HG03520 (cell line): ENCODE measurements at regions not wholly inside any gene's neighbourhood (a gene's known extent, or its start where the extent isn't known, plus 50 kb on each side); places are given as distances from the start of the nearest gene placed in this dataset.
"Not testable (repeated sequence)": the region's sequence is repeated elsewhere in the genome, so short reads cannot be mapped to it uniquely, and the experiment has no call there.

Source experiments
- ATAC-seq: cut with Tn5 transposase; IDR thresholded peaks from one replicate; pipeline ENCODE4 v1.9.1; 2021; ENCODE audit warnings: mild to moderate bottlenecking, moderate library complexity; ENCODE audit not compliant: unreplicated experiment

DNA sequence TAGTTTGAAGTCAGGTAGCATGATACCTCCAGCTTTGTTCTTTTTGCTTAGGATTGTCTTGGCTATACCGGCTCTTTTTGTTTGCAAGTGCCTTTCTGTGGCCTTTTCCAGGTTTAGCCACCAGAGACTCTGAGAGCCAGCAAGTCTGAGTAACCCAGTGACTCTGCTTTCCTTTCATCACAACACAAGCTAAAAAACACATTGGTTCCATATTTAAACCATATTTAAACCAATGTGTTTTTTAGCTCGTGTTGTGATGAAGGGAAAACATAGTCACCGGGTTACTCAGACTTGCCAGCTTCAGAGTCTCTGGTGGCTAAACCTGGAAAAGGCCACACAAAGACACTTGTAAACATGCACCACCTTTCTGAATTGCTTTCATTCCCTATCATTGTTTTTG, 493.3 kb downstream of the NTRK2 start:
- ATAC-seq = no peak

DNA sequence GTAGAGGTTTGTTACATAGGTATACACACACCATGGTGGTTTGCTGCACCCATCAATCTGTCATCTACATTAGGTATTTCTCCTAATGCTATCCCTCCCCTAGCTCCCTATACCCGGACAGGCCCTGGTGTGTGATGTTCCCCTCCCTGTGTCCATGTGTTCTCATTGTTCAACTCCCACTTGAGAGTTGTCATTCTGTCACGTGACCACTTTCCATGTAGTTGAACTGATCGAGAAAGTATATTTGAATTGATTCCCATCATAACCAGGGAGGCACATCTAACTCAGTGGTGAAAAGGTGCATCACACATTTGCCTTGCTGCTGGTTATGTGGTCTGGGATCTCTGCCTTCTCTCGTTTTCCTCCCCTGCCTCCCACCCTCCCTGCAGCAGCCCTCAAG, 491.4 kb downstream of the NTRK2 start:
- ATAC-seq = not testable (repeated sequence)

DNA sequence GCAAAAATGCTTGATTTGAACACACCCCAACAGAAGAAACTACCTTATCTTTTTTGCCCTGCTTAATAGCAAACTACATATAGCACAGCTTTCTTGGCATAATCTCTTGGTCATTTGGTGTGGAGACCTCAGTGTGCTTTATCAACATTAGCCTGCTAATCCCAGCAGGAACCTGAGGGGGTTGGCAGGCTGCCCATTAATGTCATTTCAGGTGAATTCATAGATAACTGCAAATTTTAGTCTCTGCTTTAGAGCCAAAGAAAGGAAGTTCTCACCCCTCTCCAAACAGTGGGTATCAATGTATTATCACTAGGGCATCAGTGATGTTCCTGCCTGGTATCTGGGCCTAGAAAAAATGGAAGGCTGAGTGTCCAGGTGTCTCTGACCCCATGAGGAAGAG, 489.0 kb downstream of the NTRK2 start:
- no peak for ATAC-seq

DNA sequence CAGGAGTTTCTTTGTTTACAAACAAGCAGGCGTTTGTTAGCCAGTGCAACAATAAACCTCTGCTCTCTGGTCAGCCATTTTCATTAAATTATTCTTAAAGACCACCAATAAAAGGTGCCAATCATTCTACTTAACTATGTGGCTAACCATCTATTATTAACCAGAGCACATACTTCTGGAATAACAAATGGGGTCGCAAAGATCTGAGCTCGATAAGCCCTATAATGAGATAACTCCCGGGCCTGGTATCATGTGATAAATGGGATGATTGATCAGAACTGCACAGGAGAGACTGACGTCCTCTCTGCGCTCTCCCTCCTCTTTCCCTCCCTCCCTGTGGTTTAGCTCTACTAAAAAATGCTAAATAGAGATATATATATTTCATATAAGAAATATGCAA, 488.2 kb downstream of the NTRK2 start:
- no peak for ATAC-seq

DNA sequence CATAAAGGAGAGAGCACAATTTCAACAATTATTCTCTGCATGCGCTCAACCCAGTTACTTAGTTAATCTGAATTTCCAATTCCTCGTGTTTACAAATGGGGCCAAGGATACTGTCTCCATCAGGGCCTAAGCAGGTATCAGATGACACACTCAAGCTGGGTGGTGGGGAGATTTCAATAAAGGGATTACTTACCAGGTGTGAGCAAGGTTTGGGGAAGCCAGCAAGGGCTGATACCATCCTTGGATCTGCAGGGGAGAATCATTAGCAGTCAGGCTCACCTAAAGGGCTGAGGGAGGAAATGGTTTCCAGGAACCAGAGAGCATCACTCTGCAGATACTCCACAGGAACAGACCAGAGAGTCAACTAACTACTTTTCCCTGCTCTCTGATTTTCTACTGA, 487.1 kb downstream of the NTRK2 start:
- no peak for ATAC-seq

DNA sequence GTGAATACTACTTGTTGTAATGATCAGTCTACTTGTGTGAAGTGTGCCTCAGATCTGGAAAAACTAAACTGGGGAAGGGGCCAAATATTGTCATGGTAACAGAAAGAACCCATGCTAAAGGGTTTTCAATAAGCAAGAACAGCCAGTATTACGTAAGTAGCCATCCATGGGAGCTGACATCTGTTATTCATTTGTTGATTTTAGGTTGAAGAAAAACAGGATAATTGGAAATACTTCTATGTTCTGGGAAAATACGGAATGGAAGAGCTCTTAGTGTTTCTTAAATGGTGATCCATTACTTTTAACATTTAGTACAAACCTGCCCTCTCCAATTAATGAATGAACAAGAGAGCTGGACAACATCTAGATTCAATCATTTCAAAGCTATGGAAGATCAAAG, 485.8 kb downstream of the NTRK2 start:
- no peak for ATAC-seq

DNA sequence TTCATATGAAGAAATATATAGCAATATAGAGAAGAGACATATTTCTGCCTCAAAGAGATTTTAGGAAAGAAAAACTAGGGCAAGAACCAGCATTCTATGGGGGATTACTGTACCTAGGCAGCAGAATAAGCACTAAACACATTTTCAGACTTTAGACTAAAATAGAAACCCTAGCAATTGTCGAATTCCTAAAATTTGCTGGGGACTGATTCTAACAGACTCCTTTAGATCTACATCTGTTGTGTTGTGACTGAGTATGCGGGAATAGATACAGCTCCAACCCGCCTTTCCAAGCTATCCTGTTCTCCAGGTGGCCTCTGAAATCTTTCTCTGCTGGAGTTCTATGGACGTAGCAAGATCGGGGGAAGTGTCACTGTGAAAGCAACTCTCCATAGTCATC, 482.2 kb downstream of the NTRK2 start:
- no peak for ATAC-seq

DNA sequence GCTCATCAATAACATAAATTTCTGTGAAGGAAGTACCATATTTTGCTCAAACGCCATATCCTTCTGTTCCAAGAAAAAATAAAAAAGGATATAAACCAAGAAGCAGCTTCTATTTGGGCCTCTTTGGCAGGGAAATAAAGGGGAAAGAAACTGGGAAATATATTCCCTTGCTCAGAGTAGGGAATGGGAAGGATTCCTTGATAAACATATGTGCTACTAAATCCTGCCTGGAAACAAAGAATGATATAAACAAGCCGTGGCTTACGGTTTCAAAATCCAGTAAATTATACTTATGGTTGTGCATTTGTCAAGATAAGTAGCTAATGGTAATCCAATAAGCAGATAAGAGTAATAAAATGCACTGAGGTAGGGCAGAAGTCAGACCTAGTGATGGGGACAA, 481.6 kb downstream of the NTRK2 start:
- ATAC-seq = no peak

DNA sequence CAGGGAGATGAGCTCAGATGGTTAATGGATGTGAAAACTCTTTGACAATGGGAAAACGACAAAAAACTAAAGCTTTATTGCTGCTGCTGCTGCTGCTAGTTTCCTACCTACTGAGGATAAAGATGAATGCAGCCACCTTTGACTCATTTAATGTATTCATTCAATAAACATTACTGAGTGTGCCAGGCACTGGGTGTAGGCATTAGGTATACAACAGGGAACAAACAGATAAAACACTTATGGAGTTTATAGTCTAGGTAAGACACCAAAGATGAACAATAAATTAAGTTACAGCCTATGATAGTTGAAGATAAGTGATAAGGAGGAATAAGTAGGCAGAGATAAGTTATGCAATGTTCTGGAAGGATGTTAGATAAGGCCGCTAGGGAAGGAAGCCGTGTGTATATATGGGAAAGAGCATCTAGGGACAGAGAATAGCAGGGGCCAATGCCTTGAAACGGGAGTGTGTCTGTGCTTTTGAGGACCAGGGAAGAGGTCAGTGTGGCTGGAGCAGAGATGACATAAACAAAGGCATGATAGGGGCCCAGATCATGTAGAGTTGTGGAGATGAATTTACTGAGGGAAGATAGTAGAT, 477.6 kb downstream of the NTRK2 start:
- ATAC-seq = no peak

DNA sequence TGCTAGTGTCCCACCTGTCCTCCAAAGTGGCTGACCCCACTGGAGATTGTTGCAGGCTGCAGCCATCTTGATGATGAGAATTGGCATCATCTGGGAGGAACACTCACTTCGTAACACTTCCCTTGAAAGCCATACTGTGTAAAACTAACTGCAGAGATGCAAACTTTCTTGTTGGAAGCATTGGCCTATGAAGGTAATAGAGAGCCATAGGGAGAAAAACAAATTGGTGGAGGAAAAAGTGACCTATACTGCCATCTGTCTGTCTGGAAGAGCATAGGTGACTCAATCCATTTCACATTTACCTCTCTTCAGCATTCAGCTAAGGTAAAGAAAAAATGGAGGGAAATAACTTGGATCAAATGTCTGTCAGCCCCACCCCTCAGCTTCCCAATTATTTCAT, 473.4 kb downstream of the NTRK2 start:
- no peak for ATAC-seq

DNA sequence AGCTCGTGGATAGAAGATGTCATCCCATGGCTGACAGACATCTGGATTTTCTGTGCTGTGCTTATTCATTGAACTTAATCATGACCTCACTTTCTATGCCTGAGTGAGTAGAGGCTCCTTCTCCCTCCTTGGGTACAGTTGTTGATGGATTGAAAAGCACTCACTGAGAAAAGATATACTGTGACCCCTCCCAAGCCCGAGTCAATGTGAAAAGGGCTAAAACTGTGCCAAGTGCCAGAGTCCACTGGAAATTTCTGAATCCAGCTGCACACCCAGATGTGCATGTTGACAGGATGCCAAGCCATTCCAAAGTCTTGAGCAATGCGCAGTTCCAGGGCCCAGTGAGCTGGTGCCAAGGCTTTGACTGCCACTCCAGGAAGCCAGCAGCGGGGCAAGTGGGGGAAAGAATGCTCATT, 473.0 kb downstream of the NTRK2 start:
- no peak for ATAC-seq

DNA sequence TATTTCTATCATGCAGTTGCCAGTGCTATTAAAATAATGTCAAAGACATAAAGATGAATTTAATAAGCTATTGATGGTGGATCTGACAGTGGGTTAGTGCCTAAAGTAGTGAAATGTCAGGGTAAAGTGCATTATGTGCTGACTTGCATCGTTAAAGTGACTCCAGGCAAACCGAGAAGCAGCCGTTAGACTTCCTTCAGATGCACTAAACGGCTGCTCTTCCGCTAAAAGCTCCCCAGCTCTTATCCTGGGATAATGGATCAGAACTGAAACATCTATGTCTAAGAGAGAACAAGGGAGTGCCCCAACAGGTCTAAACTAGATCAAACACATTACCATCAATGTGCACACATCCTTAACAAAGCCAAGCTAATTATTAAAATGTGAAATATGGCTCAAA, 468.2 kb downstream of the NTRK2 start:
- ATAC-seq = no peak

DNA sequence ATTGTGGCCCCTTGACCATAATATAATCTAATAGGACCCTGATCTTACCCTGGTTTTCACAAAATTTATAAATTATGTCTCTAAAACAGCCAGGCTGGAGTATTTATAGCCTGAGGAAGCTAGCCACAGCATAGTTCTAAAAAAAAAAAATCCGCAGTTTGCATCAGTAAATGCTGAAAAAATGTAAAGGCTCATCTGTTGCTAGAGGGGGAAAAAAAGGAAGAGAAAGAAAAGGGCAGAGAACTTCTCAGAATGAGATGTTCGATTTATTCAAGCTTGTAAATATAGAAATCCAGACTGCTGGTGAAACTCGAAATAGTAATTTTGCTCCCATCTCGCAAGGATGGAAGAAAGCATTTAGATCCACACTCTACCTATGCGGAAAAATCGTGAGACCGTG, 467.5 kb downstream of the NTRK2 start:
- no peak for ATAC-seq

DNA sequence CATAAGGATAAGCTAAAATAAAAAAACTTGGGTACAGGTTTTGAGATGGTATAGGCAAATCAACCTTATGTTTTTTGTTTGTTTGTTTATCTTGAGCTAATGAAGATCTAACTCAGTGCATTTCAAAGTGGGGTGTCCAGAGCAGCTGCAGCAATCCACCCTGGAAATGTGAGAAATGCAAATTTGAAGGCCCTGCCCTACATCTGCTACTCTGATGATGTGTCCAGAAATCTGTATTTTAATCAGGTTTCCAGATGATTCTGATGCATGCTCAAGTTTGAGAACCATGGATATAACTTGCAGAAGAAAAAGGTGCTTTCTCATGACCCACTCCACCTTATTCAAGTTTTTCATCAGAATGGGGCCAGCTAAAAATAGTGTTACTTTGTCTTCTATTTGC, 467.0 kb downstream of the NTRK2 start:
- no peak for ATAC-seq

DNA sequence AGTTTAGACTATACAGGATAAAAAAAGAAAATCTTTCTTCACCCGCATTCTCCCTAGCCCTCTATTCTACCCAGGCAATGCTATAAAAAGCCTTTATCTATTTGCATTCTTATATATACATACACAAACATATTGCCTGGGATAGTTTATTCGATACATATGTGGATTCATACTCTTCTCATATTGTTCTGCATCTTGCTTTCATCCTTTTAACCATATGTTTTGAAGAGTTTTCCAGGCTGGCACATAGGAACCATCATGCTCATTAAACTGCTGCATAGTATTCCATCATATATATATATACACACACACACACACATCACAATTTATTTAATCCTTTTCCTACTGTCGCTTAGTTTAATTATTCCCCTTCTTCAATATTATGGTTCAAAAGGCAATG, 461.2 kb downstream of the NTRK2 start:
- no peak for ATAC-seq

DNA sequence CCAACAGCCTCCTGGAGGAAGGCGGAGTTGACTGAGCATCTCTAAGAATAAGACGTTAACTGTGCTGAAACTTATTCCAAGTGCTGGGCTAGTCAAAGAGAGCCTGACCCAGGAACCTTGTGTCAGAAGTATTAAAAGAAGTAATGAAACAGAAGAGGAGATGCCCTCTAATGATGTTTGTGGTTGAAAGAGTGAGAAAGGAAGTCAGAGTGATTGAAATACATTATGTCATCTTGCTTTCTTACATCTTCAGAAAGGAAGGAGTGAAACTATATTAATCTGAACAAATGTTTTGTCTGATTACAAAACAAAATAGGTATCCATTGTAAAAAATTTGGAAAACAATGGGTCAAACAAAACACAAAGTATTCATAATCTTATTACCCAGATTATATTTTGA, 460.7 kb downstream of the NTRK2 start:
- ATAC-seq = no peak

DNA sequence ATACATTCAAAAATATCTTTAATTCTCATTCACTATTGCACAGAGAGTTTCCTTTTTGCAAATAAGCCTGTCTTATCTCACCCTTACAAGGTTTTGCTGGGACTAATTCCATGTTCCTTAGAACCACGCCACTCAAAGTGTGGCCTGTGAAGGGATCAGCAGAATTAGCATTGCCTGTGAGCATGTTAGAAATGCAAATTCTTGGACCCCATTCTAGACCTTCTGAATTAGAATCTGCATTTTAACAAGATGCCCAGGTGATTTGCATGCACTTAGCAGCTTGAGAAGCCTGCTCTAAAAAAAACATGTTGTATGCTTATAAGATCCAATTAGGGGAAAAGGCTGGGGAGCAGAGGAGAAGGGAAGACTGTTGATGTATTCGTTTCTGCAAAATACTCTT, 460.0 kb downstream of the NTRK2 start:
- ATAC-seq = no peak

DNA sequence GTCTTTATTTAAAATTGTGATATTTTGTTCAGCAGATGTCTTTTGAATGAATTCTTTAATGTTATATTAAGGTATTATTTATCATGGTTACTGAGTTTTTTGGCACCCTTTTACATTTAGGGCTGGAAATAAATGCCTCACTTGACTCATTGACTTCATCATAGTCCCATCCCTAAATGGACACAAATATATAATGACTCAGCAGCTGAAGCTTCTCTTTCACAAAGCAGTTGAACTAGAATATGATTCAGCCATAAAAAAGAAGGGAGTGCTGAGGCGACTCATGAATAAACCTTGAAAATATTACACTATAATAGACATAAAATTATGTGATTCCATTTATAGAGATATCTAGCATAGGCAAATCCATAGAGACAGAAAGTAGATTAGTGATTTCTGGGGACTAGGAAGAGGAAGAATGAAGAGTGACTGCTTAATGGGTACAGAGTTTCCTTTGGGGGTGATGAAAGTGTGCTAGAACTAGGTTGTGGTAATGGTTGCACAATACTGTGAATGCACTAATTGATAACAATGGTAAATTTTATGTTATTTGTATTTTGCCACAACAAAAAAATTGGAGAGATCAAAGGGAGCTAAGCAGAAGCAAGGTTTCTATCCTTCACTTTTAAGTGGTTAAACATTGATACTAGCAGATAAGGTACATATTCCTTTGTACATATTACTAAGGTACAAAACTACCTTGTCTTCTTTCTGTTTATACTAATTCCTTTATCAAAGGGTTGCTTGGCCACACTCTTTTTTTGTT, 449.6 kb downstream of the NTRK2 start:
- no peak for ATAC-seq

DNA sequence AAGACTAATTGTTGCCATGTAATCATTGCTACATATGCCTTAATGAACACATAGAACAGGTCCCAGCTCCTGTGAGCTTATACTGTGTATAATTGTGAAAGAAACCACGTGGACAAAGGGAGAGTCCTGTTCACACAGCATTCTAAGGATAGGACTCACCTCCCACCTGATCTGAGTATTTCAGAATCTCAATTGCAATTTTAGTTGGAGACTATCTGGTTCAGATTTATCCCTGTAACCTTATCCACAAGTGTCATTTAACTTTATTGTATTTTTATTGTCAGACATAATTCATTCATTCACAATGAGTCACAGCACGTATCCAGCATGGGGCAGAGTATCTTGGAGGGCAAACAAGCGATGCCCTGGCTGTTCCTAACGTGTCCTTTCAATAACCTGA, 448.3 kb downstream of the NTRK2 start:
- no peak for ATAC-seq

DNA sequence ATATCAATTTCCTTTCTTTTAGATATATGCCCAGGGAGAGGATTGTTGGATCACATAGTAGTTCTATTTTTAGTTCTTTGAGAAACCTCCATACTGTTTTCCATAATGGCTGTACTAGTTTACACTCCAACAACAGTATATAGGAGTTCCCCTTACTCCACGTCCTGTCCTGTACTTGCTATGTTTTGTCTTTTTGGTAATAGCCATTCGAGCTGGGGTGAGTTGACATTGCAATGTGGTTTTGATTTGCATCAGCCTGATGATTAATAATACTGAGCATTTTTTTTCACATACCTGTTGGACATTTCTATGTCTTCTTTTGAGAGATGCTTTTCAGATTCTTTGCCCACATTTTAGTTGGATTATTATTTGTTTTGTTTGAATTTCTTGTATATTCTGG, 445.9 kb downstream of the NTRK2 start:
- ATAC-seq = no peak

DNA sequence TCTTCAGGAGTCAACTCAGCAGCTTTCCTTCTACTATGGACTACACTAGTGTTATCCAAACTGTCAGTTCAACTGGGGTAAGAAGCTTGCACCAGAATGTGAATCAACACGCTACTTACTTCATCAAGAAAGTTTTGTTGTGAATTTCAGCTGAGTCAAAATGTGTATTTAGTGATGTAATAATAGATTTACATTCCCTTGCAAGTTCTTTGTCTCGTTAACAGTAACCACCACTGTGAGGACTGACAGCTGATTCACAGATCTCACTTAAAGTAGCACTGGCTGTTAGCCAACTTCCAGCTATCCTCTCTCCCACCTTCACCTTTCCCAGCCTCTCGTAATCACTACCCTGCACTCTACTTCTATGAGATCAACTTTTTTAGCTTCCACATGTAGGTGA, 445.3 kb downstream of the NTRK2 start:
- ATAC-seq = no peak

DNA sequence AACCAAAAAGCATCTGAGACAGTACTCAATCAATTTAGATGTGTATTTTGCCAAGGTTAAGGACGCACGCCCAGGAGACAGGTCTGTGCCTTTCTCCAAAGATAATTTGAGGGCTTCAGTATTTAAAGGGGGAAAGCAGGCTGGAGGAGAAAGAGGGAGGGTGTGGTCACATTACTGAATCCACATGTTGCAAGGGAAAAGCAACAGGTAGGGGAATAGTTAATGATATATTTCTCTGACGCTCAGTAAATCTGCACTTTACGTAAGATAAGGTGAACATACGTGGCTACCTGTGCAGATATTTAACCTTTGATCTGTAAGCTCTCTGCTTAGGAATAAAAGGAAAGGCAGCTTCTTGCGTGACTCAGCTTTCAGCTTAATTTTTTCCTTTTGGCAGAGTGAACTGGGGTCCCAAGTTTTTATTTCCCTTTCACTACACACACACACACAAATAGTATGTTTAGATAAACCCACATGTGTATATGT, 443.4 kb downstream of the NTRK2 start:
- ATAC-seq = no peak

DNA sequence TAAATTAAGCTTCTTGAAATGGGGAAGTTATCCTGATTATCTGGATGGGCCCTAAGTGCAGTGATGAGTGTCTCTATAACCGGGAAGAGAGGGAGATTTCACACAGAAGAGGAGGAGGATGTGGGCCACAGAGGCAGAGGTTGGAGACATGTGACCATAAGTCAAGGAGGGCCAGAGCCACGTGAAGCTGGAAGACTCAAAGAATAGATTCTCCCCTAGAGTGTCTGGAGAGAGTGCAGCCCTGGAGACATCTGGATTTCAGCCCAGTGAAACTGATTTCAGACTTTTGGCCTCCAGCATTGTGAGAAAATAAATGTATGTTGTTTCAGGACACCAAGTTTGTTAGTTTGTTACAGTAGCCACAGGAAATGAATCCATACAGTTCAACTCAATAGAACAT, 442.9 kb downstream of the NTRK2 start:
- ATAC-seq = no peak
